DOHH2 (cell line): ENCODE measurements at regions not wholly inside any gene's neighbourhood (a gene's known extent, or its start where the extent isn't known, plus 50 kb on each side); places are given as distances from the start of the nearest gene placed in this dataset.

Experiments used
- H3F3A ChIP-seq: fragments of 200-600 bp; sonication (generic), shearing (Covaris generic); 2 replicates; pipeline ENCODE4 v1.6.0; 2016; ENCODE audit warnings: antibody characterized with exemption, mild to moderate bottlenecking; ENCODE audit not compliant: control insufficient read depth, insufficient read depth
- H3K27ac ChIP-seq: fragments of 200-600 bp; sonication (generic); 2 replicates; pipeline ENCODE4 v1.5.1; 2014; ENCODE audit warnings: low read depth, mild to moderate bottlenecking, low read length, moderate library complexity
- H3K27me3 ChIP-seq: fragments of 200-600 bp; sonication (generic); 2 replicates; pipeline ENCODE4 v1.6.1; 2014; ENCODE audit warnings: mild to moderate bottlenecking, low read length, mixed read lengths; ENCODE audit not compliant: control insufficient read depth
- H3K36me3 ChIP-seq: fragments of 200-600 bp; sonication (generic); 2 replicates; pipeline ENCODE4 v1.6.1; 2014; ENCODE audit warnings: mild to moderate bottlenecking, low read length, moderate library complexity, mixed read lengths; ENCODE audit not compliant: control insufficient read depth
- H3K4me1 ChIP-seq: fragments of 200-600 bp; sonication (generic); 2 replicates; pipeline ENCODE4 v1.6.1; 2014; ENCODE audit warnings: mild to moderate bottlenecking, low read length, mixed read lengths; ENCODE audit not compliant: control insufficient read depth
- H3K4me2 ChIP-seq: fragments of 200-600 bp; sonication (generic); 2 replicates; pipeline ENCODE4 v1.6.0; 2014; ENCODE audit warnings: mild to moderate bottlenecking, low read length, moderate library complexity
- H3K4me3 ChIP-seq: fragments of 200-600 bp; sonication (generic); 2 replicates; pipeline ENCODE4 v1.5.1; 2014; ENCODE audit warnings: mild to moderate bottlenecking, low read length, mixed read lengths
- H3K79me2 ChIP-seq: fragments of 200-600 bp; sonication (generic); 2 replicates; pipeline ENCODE4 v1.6.1; 2014; ENCODE audit warnings: mild to moderate bottlenecking, low read length, mixed read lengths; ENCODE audit not compliant: control insufficient read depth
- H3K9me2 ChIP-seq: fragments of 200-600 bp; sonication (generic); replicated peaks from 2 replicates; pipeline ENCODE4 v1.6.1; 2014; ENCODE audit warnings: mild to moderate bottlenecking, low read length, mixed read lengths; ENCODE audit not compliant: control insufficient read depth
- H3K9me3 ChIP-seq: fragments of 200-600 bp; sonication (generic); 2 replicates; pipeline ENCODE4 v1.6.1; 2014; ENCODE audit warnings: antibody characterized with exemption, low read length, mixed read lengths; ENCODE audit not compliant: control insufficient read depth, insufficient read depth
- H4K20me1 ChIP-seq: fragments of 200-600 bp; sonication (generic); 2 replicates; pipeline ENCODE4 v1.6.0; 2014; ENCODE audit warnings: low read depth, mild to moderate bottlenecking, antibody characterized with exemption, low read length, moderate library complexity; ENCODE audit not compliant: control insufficient read depth, insufficient read depth
- CTCF ChIP-seq: fragments of 200-600 bp; sonication (generic); IDR thresholded peaks from one replicate; pipeline ENCODE4 v1.5.1; 2014; ENCODE audit warnings: antibody characterized with exemption, mild to moderate bottlenecking, low read depth, low read length; ENCODE audit not compliant: poor library complexity, severe bottlenecking
- EZH2phosphoT487 ChIP-seq: fragments of 200-600 bp; sonication (generic); IDR thresholded peaks from 2 replicates; pipeline ENCODE4 v1.6.1; 2017; ENCODE audit warnings: borderline replicate concordance, mild to moderate bottlenecking, antibody characterized with exemption, low read length, moderate library complexity, mixed read lengths

GRCh38 chr11:92384358-92384757, 159.7 kb downstream of the FAT3 start:
- no peak overlapping the region for H3K27ac ChIP-seq
- no peaks in the 10 kb centered on the region for H3K36me3 ChIP-seq
- H3K4me2 ChIP-seq, result no peak overlapping the region
- no peaks in the 10 kb centered on the region for H4K20me1 ChIP-seq
- no peaks in the 10 kb centered on the region for H3K27me3 ChIP-seq
- H3K4me1 ChIP-seq, result no peaks in the 10 kb centered on the region
- no peaks in the 10 kb centered on the region; the same call in 1 of the 2 replicates for H3K9me2 ChIP-seq
- no peaks in the 10 kb centered on the region for H3F3A ChIP-seq
- H3K9me3 ChIP-seq, result no peaks in the 10 kb centered on the region; the same call in 1 of the 2 replicates
- TF ChIP-seq EZH2phosphoT487 (no peak), CTCF (no peak)
- H3K79me2 ChIP-seq, result no peaks in the 10 kb centered on the region
- H3K4me3 ChIP-seq, result no peak overlapping the region

DNA sequence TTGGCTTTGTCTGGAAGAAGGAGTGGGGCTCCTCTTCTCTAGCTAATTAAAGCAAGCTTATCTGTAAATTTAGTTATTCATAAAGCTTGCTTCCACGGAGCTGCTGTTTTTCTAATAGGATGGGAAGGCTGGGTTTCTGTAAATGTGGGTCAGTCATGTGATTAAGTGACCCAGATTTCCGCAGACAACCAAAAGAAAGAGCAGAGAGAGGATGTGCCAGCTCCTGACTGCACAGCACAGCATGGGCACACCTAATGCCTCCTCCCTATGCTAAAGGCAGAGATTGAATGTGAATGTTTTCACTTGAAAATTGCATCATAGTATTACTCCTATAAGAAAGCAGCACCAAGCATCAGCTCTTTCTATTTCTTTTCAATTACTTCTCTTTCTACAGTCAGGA, 160.2 kb downstream of the FAT3 start:
- no peaks in the 10 kb centered on the region for H3K27me3 ChIP-seq
- no peaks in the 10 kb centered on the region; the same call in 1 of the 2 replicates for H3K9me2 ChIP-seq
- no peaks in the 10 kb centered on the region for H3K36me3 ChIP-seq
- no peaks in the 10 kb centered on the region for H4K20me1 ChIP-seq
- H3K4me2 ChIP-seq, result no peak overlapping the region
- no peak overlapping the region for H3K27ac ChIP-seq
- no peaks in the 10 kb centered on the region for H3K79me2 ChIP-seq
- H3F3A ChIP-seq, result no peaks in the 10 kb centered on the region
- H3K4me3 ChIP-seq, result no peak overlapping the region
- no peaks in the 10 kb centered on the region for H3K4me1 ChIP-seq
- TF ChIP-seq CTCF, result no peak
- TF ChIP-seq EZH2phosphoT487, result no peak
- no peaks in the 10 kb centered on the region; the same call in 1 of the 2 replicates for H3K9me3 ChIP-seq

DNA sequence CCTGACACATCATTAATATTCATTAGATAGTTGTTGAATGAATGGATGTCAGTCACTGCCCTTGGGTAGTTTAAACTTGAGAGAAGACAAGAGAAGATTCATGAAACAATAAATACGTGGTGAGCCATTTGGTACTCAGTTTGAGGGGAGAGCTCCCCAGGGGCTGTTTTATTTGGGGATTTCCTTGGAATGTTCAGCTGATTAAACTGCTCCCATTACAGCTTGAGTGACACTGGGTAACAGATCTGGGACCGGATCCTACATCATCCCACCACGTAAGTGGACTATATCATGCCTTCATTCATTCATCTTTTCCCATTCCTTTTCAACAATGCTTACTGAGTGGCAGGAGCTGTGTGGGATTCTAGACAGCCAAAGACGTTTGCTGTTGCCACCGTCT, 162.0 kb downstream of the FAT3 start:
- Histone ChIP-seq H3K79me2 (no peaks in the 10 kb centered on the region), H3K27ac (no peak overlapping the region), H3K9me3 (no peaks in the 10 kb centered on the region), H3K4me2 (no peak overlapping the region), H3F3A (no peaks in the 10 kb centered on the region), H3K9me2 (no peaks in the 10 kb centered on the region), H3K36me3 (no peaks in the 10 kb centered on the region), H4K20me1 (no peaks in the 10 kb centered on the region), H3K4me3 (no peak overlapping the region), H3K27me3 (no peaks in the 10 kb centered on the region), H3K4me1 (no peaks in the 10 kb centered on the region)
- TF ChIP-seq CTCF, result no peak

GRCh38 chr11:92387859-92388258, 163.2 kb downstream of the FAT3 start:
- Histone ChIP-seq H3K36me3 (no peaks in the 10 kb centered on the region), H3K9me3 (no peaks in the 10 kb centered on the region), H3K79me2 (no peaks in the 10 kb centered on the region), H3F3A (no peaks in the 10 kb centered on the region), H3K27ac (no peak overlapping the region), H3K4me2 (no peak overlapping the region), H3K4me3 (no peak overlapping the region), H3K9me2 (no peaks in the 10 kb centered on the region), H3K4me1 (no peaks in the 10 kb centered on the region), H4K20me1 (no peaks in the 10 kb centered on the region), H3K27me3 (no peaks in the 10 kb centered on the region)
- TF ChIP-seq EZH2phosphoT487 (no peak), CTCF (no peak)
